Activated gamma-delta T cell treated with anti-CD3 and anti-CD28 coated beads, Interleukin-2, amount 50 U/mL, for 16 hours (primary cell): ENCODE measurements at regions not wholly inside any gene's neighbourhood (a gene's known extent, or its start where the extent isn't known, plus 50 kb on each side); places are given as distances from the start of the nearest gene placed in this dataset.
"Not testable (repeated sequence)": the region's sequence is repeated elsewhere in the genome, so short reads cannot be mapped to it uniquely, and the experiment has no call there.

Experiments
- DNase-seq: peaks from one replicate; pipeline ENCODE4 v3.0.0-alpha.2; 2020; ENCODE audit warnings: low read depth

DNA sequence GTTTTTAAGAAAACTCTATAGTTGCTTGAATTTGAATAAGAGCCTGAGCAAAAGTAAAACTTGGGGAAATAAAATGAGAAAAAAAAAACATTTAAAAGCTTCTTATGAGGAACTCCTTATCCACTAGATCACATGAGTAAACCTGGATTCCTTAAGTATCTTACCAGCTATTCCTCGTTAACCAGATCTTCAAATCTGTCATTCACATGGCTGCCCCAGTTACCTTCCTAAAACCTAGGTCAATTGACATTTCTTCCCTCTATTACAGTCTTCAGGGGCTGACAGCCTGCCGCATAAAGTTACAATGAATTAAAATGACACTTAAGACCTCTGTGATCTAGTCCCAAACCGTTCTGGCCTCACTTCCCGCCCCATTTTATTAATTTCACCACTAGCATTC, 583.6 kb downstream of the NR2F2 start:
- no peak for DNase-seq

DNA sequence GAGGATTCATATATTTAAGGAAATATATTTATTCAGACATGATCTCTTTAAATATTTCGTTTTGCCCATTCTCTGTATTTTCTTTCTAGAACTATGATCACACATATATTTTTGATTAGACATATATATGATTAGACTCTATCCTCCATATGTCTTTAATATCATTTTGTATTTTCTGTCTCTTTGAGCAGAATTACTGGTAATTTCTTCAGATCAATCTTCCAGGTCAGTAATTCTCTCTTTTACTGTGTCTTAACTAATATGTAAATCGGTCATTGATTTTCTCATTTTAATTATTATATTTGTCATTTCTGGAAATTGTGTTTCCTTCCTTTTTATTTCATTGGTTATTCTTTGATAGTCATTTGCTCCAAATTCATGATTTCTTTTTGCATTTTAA, 586.2 kb downstream of the NR2F2 start:
- no peak for DNase-seq

DNA sequence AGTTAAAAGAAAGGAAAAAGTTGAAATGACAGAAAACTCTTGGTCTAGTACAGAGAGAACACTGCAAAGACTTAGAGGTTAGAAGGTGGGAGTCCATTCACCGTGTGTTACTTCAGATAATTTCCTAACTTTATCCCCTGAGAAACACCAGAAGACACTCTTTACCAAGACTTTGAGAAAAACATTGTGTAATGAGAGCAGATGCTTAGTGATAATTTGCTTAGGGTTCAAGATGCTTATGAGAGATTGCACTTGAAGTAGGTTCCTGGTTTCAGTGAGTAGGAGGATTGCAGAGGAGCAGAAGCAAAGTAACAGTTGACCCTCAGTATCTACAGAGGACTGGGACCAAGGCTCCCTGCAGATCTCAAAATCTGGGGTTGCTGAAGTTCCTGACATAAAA, 594.1 kb downstream of the NR2F2 start:
- DNase-seq = no peak

DNA sequence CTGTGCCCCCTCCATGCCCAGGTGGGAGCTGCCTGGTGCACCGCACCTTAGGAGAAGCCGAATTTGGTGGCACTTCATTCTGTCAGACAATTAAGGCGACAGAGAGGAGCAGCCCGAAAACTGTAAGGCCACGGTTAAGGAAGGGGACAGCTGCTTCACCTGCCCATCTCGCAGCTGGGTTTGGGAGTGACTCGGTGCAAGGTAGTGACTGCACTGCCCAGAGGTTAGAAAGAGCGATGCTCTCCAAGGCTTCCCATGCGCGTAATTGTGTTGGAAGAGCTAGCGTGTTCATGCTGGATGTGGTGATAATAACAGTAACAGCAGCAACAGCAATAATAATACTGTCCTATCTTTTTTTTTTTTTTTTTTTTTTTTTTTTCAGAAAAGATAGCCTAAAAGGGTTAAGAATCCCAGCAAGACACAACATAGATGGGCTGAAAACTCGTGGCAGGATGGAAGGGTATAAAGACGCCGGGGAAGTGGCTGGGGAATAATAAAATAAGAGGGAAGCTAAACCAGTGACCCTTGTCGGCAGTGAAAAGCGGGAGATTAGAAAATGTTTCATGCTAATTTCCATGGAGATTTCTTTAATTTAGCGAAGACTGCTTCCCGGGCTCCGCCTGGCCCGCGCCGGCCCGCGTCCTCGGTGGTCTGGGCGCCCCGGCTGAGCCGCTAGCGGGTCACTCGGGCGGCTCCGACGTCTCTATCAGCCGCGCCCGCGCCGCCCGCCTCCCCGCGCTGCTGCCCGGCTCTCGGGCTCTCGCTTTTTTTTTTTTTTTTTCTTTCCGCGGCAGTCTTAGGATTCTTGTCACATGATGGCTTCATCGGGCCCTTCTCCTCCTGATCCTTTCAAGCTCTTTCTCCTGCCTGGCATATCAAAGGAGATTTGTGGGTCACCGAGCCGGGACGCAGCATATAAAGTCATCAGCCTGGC, 617.1 kb downstream of the NR2F2 start:
- no peak for DNase-seq

DNA sequence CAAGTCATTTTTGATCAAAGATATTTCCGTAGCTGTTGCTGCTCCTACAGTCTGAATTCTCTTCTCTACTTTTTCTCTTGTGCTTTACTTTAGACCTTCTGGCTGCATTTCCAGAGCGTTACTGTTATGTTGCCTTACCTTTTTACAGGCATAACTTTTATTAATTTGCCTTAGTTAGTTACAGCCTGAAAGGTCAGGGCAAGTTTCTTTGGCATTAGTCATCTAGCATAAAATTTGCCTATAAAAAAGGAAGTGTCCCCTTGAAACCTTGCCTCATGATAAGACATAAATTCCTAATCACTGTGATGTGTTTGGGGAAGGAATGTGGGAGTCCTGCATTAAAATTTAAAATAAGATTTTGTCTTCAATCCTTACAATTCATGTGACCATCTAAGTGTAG, 618.5 kb downstream of the NR2F2 start:
- DNase-seq = no peak

DNA sequence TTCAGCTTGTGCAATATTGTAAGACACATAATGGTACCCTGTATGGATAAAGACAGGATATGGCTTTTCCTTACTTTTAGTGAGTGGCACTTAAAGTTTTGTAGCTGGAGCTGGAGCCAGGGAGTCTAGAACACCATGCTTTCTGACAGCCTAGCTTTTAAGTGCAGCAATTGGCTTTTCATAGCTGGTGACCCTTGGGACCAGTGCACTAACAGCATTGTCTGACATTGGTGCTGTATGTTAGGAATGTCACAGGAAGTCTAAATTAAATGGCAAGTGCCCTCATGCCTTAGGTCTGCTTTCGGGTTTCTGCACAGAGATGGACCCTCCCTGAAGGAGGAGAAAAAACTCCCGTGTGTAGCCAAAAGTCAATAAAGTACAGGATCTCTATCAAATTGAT, 628.2 kb downstream of the NR2F2 start:
- DNase-seq = no peak

DNA sequence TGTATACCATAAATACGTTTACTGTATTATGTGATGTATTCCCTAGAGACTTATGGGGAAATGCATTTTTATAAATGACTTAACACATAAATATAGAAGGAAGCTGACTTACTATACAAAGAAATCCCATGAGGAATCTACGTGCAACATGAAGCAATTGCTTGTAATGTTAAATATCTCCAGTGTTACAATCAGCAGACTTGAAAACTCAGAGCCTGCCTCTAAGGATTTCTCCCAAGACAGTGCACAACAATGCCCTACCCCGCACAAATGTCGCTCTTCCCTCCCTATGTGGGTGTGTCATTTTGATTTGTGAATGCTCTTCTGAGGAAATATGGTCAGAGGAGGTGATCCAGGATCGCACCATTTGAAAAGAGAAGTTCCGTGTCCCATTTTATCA, 629.0 kb downstream of the NR2F2 start:
- no peak for DNase-seq

DNA sequence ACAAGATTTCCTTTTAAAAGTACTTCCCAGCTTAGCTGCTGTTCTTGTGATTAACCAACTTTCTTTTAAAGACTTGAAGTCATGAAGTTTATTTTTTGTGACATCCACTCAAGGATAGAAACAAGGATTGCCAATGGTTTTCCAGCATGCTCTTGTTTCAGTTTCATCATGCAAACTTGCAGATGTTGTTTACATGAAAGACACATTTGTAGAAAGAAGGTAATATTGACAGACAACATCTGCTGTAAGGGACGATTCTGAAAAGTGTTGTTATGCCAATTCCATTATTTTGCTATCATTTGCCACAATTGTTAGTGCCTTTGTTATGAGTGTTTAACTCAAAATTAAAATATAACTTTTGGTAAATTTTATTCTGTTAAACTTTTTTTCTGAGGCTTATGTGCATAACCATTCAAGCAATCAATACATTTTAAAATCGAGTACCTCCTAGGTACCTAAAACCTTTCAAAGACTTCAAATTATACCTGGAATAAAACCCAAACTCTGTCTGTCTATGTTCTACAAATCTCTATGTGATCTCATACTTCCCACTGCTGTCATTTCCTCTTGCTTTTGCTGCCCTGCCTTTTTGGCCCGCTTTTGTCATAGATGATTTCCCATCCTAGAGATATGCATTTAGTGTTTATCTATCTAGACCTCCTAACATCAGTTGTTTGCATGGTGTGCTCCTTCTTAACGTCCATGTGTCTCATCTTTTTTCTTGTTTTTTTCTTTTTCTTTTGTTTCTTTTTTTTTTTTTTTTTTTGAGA, 630.4 kb downstream of the NR2F2 start:
- no peak for DNase-seq

DNA sequence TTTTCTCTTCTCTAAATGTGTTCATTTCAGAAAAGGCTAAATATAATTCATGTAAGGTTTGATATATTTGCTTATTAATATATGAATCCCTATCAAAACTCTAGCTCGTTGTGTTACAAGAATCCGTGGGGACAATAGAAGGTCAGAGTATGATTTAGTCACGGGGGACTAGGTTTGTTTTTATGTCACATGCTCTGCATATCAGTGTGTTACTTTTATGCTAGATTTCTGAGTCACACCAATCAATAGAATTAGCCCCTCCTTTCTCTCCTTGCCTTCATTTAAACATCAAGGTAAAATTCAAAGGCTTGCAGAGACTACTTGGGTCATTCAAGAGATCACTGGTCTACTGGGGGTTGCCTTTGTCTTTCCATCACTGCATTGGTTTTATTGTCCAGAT, 636.1 kb downstream of the NR2F2 start:
- no peak for DNase-seq

DNA sequence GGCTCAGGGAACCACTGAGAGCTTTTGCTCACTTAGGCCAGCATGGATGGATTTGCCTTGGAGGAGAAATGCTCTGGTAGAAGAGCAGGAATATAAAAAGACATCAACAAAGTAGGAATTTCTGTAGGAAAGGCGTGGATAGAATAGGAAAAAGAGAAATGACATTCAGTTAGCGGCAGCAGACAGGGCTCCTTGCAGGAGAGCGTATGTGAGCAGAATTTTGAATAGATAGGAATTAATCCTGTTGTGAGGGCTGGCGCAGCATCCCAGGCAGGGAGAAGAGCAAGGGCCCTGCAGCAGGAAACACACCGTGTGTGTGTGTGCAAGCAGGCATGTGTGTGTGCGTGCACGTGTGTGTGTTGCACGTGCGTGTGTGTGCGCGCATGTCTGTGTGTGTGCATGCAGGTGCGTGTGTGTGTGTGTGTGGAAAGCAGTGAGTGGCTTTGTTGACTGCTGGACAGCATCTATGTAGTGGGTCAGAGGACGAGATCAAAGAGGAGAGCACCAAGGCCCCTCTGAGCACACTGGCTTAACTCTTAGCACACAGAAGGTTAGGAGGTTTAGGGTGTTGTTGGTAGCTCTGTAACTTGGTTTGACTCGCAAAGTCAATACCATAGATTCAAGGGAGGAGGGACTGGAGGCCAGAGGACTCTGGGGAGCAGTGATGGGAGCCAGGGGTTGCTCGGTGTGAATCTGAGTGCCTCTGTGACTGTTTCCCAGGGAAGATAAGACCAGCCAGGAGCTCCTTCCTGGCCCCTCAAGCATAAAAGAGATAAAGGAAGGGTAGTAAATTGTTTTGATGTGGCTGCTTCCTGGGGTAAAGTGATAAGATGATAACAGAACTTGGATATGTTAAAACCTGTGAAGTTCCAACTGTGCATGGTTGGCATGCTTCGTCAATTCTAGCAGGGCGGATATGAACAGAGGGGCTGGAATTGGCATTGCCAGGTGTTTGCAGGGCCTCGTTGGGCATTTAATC, 639.5 kb downstream of the NR2F2 start:
- DNase-seq = no peak

DNA sequence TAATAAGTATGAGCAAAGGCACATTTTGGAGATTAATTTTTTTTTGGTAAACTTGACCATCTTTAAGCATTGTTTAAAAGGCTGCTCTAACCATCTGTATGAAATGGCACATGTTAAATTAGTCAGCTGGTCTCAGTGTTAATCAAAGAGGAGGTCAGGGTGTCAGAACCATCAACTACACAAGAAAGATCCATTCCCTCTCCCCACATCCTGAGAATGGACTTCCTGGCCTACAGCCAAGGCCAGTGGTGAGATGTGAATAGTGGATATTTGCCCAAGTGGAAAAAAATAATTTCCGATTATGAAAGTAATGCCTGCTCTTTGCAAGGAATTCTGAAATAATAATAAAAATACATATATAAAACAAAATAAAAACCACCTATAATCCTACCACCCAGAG, 641.7 kb downstream of the NR2F2 start:
- no peak for DNase-seq

DNA sequence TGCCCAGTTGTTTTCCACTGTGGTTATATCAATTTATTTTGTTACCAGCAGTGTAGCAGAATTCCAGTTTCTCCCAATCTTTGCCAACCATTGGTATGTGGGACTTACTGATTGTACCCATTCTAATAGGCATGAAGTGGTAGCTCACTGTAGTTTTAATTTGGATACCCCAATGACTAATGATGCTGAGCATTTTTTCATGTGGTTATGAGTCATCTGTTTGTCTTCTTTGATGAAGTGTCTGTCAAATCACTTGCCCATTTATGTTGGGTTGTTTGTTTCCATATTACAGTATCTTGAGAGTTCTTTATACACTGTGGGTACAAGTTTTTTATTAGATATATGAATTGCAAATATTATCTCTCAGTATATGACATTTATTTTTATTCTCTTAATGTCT, 644.3 kb downstream of the NR2F2 start:
- DNase-seq = no peak

DNA sequence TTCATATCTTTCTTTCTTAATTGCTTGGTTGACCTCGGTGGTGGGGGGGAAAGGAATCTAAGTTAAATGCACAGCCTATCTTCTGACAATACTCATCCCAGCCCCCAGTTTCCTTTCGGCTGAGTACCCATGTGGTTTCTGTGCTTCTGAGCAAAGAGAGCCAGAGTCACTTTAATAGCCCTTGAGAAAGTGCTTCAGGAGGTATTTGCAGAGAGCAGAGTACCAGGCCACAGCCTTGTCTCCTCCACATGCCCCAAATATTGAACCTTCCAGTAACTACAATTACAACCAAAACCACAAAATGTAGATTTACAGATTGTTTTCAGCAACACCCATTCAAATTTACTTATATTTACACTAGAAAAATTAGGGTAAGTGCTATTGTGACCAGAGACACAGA, 647.4 kb downstream of the NR2F2 start:
- no peak for DNase-seq

DNA sequence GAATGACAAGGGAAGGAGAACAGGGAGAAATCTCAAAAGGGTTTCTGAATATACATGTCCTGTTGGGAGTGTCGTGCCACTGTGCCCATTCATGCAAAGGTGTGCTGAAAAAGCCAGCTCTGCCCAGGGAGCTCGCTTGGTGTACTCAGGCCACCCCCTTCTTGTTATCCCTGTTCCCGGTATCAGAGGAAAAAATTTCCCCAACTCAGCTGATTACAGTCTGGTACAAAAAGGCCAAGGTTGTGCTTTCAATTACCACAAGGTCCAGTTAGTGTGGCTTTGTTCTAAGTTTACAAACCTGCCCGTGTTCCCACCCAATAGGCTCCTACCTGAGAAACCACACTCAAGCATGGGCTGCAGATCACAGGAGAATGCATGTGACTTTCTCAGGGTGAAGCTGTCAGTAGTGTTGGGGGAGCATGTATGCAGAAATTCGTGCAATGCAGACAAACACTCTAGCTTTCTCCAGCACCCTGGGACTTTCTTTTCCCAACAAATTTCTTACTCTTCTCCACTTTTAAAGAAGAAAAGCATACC, 648.5 kb downstream of the NR2F2 start:
- no peak for DNase-seq

DNA sequence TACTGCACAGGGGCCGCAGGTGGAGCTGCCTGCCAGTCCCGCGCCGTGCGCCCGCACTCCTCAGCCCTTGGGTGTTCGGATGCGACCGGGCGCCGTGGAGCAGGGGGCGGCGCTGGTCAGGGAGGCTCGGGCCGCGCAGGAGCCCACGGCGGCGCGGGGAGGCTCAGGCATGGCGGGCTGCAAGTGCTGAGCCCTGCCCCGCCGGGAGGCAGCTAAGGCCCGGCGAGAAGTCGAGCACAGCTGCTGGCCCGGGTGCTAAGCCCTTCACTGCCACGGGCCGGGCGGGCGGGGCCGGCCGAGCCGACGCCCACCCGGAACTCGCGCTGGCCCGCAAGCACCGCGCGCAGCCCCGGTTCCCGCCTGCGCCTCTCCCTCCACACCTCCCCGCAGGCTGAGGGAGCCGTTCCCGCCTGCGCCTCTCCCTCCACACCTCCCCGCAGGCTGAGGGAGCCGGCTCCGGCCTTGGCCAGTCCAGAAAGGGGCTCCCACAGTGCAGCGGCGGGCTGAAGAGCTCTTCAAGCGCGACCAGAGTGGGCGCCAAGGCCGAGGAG, 653.7 kb downstream of the NR2F2 start:
- not testable (repeated sequence) for DNase-seq

DNA sequence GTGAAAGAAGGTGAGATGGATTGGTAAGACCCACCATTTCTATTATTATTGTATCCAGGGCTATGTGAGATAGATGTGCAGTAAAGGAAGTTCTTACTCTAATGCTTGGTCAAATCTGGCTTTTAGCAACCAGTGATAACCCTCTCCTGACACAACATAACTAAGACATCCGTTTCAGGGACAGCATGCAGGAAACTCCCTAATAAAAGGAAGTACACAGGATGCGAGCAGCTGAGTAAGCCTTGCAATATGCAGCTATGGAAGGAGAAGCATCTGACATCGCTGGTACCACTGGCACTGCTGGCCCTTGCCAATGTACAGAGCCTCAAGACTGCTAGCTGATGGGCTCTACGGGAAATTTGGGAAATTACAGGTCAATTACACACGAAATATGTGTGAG, 662.3 kb downstream of the NR2F2 start:
- DNase-seq = no peak

DNA sequence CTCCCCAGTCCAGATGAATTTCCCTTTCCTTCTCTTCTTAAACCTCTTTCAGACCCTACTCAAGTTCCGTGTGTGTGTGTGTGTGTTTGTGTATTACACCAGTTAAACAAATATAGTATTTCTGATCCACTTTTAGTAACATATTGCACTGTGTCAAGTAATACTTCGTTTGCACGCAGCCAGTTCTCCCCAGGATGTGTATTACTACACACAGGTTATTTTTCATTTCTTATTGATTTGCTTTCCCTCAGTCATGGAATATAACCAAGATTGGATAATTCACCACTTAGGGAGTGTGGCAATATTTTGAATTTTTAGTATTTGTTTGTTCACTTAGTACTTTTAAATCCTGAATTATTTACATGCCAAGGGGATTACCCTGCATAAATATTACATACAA, 667.0 kb downstream of the NR2F2 start:
- no peak for DNase-seq

DNA sequence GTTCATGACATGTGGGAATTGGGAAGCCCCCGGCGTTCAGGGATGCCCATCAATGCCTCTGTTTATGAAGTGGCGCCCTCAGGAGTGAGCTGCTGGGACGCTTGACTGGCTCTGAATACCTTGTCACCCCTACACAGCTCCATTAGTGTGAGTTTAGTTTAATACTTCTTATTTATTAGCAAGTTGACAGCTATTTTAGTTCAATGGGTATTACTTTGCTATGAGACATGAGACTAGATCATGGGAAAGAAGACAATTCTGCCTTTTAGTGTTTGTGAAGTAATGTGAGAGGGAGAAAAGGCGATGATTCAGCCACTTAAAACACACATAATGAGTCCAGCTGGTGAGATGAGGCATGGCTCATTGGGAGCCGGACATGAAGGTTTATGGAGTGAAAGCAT, 678.5 kb downstream of the NR2F2 start:
- DNase-seq = no peak

DNA sequence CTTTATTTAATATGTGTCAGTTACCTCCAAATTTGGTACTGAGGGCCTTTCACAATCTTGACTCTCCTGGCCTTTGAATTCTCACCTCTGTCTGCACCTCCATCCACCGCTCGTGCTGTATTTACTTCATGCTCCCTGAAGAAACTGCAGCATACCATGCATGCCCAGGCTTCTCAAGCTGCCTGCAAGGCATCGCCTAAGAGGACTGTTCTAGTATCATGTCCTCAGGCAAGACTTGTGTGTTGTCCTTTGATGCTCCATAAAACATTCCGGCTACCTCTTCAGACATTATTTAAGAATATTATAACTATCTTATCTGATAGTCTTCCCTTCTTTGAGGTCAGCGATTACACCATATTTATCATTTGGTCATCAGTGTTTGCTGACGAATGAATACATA, 682.5 kb downstream of the NR2F2 start:
- no peak for DNase-seq

DNA sequence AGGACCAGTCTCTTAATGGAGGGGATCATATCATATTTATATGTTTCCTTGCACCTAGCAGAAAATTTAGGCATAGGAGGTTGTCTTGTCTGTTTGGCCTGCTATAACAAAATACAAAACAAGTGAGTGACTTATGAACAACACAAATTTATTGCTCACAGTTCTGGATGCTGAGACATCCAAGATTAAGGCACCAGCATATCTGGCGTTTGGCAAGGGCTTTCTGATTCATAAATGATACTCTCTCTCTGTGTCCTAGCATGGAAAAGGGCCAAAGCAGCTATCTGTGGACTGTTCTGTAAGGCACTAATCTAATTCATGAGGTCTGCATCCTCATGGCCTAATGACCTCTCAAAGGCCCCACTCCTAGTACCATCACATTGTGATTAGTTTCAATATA, 683.0 kb downstream of the NR2F2 start:
- DNase-seq = no peak

DNA sequence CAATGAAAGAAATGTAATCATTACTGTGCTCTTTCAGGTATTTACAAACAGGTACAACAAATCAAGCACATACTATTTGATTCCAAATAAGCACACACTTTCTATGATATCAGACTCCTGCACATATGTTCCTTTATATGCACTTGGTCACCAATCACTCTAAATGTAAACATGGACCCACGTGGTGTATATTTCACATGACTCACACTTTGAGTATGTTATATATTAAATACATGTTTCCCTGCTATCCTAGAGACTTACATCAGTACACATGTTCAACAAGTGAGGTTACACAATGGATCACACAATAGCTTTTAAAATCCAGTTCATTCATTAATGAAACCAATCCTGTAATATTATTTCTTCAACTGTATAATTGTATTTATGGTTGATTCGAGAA, 683.5 kb downstream of the NR2F2 start:
- DNase-seq = no peak

DNA sequence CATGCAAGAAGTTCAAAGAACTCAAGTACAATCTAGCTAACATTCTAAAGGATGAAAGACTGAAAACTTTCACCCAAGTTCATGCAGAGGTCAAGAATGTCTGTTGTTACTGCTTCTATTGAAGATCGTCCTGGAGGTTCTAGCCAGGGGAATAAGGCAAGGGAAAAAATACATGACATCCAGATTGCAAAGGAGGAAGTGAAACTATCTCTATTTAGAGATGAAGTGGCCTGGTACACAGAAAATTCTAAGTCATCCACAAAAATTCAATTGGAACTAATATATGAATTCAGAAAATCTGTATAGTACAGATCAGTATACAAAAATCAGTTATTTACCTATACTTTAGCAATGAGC, 693.0 kb downstream of the NR2F2 start:
- no peak for DNase-seq
